Progenitor cell of endocrine pancreas (in vitro differentiated cells): ENCODE measurements at regions not wholly inside any gene's neighbourhood (a gene's known extent, or its start where the extent isn't known, plus 50 kb on each side); places are given as distances from the start of the nearest gene placed in this dataset.

Experiments used
- DNase-seq: peaks from one replicate; pipeline ENCODE4 v3.0.0; 2021; ENCODE audit warnings: low spot score; ENCODE audit not compliant: unreplicated experiment
- H3K27ac Mint-ChIP-seq: 2 replicates; pipeline ENCODE4 v1.8.0; 2021; ENCODE audit warnings: mild to moderate bottlenecking, moderate library complexity, mixed read lengths
- H3K27me3 Mint-ChIP-seq: 2 replicates; pipeline ENCODE4 v1.8.0; 2021; ENCODE audit warnings: mixed read lengths
- H3K36me3 Mint-ChIP-seq: 2 replicates; pipeline ENCODE4 v1.8.0; 2022; ENCODE audit warnings: mixed read lengths; ENCODE audit not compliant: insufficient read depth
- H3K4me1 Mint-ChIP-seq: 2 replicates; pipeline ENCODE4 v1.8.0; 2021; ENCODE audit warnings: low read depth, mixed read lengths
- H3K4me3 Mint-ChIP-seq: 2 replicates; pipeline ENCODE4 v1.8.0; 2021; ENCODE audit warnings: low read depth, mild to moderate bottlenecking, moderate library complexity, mixed read lengths
- H3K9me3 Mint-ChIP-seq: 2 replicates; pipeline ENCODE4 v1.8.0; 2021; ENCODE audit warnings: low read depth, mixed read lengths
- CTCF ChIP-seq: fragments of 200-600 bp; sonication (generic); IDR thresholded peaks from one replicate; pipeline ENCODE4 v1.5.0; 2021; ENCODE audit warnings: antibody characterized with exemption, mild to moderate bottlenecking; ENCODE audit not compliant: unreplicated experiment

GRCh38 chr4:167779280-167779679 lies 313.1 kb upstream of the ANXA10 start:
- Mint-ChIP-seq H3K27me3 (no peaks in the 10 kb centered on the region), H3K27ac (no peak overlapping the region), H3K4me3 (no peak overlapping the region), H3K4me1 (no peaks in the 10 kb centered on the region), H3K36me3 (no peaks in the 10 kb centered on the region), H3K9me3 (peaks cover 7% of the 10 kb centered on the region)
- no peak for TF ChIP-seq CTCF
- no peak for DNase-seq

GRCh38 chr4:167779864-167780263 lies 312.5 kb upstream of the ANXA10 start:
- Mint-ChIP-seq H3K27me3 (no peaks in the 10 kb centered on the region), H3K27ac (no peak overlapping the region), H3K4me3 (no peak overlapping the region), H3K9me3 (peaks cover 7% of the 10 kb centered on the region), H3K36me3 (no peaks in the 10 kb centered on the region), H3K4me1 (no peaks in the 10 kb centered on the region)
- TF ChIP-seq CTCF = no peak
- DNase-seq = no peak

DNA sequence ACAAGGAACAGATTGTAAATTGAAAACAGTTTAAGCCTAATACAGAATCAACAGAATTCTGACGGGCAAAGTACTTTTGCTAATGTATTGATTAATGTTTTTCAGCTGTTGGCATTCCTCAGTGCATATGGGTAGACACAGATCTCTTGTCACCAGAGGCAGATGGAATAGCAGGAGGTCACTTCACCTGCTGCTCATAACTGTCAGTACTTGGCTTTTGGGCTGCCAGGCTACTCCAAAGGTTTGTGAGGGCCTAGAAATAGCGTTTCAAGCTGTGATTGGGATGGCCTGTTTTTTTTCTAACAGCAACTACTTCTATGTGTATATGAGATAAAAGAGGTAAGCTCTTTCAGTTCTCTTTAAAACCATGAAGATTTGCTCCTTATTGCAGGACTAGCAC lies 307.5 kb upstream of the ANXA10 start:
- Mint-ChIP-seq H3K36me3 (no peaks in the 10 kb centered on the region), H3K27ac (no peak overlapping the region), H3K4me3 (no peak overlapping the region), H3K9me3 (peaks cover 3% of the 10 kb centered on the region), H3K4me1 (peaks cover 4% of the 10 kb centered on the region), H3K27me3 (no peaks in the 10 kb centered on the region)
- no peak for TF ChIP-seq CTCF
- DNase-seq = no peak

DNA sequence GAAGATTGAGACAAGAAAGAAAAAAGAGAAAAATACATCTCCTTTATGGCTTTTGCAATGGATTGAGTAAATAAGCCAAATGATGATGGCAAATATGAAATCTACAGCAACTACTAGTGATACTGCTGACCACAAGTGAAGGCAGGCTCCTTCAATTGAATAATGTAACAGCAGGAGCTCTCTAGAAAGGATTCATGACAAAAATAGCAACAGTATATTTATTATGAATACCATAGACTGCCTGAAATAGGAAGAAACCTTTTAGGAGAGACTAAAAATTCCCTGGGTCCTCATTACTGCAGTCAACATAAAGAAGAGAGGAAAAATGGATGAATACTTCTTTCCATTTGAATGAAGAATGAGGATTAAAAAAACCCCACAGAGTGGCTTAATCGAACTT lies 306.8 kb upstream of the ANXA10 start:
- Mint-ChIP-seq H3K27me3 (no peaks in the 10 kb centered on the region), H3K27ac (no peak overlapping the region), H3K9me3 (peaks cover 3% of the 10 kb centered on the region), H3K4me3 (no peak overlapping the region), H3K4me1 (peaks cover 4% of the 10 kb centered on the region), H3K36me3 (no peaks in the 10 kb centered on the region)
- no peak for TF ChIP-seq CTCF
- no peak for DNase-seq

GRCh38 chr4:167786504-167786903 lies 305.8 kb upstream of the ANXA10 start:
- Mint-ChIP-seq H3K4me1 (peaks cover 4% of the 10 kb centered on the region), H3K27ac (no peak overlapping the region), H3K36me3 (no peaks in the 10 kb centered on the region), H3K9me3 (peaks cover 2% of the 10 kb centered on the region), H3K27me3 (no peaks in the 10 kb centered on the region), H3K4me3 (no peak overlapping the region)
- DNase-seq = no peak
- no peak for TF ChIP-seq CTCF

- no peaks in the 10 kb centered on the region for H3K36me3 Mint-ChIP-seq
- no peak overlapping the region for H3K4me3 Mint-ChIP-seq
- no peak for DNase-seq
- peaks cover 4% of the 10 kb centered on the region for H3K4me1 Mint-ChIP-seq
- no peak overlapping the region for H3K27ac Mint-ChIP-seq
- no peaks in the 10 kb centered on the region for H3K27me3 Mint-ChIP-seq
- no peak for TF ChIP-seq CTCF
- no peaks in the 10 kb centered on the region for H3K9me3 Mint-ChIP-seq
These were observed 305.1 kb upstream of the ANXA10 start for GRCh38 chr4:167787231-167787630.
